Keratinocyte (primary cell): ENCODE measurements at regions not wholly inside any gene's neighbourhood (a gene's known extent, or its start where the extent isn't known, plus 50 kb on each side); places are given as distances from the start of the nearest gene placed in this dataset.

Source experiments
- DNase-seq: peaks from one replicate; pipeline ENCODE4 v3.0.0-alpha.2; 2011; ENCODE audit warnings: low read depth, missing footprints, low spot score
- FAIRE-seq: peaks from 2 replicates; lab custom pipeline; 2011; peaks lifted over from hg19 to GRCh38; lab: Jason Lieb, UNC
- H2AFZ ChIP-seq: 2 replicates; pipeline ENCODE4 v1.6.0; 2012; ENCODE audit warnings: low read length, control low read depth, inconsistent platforms; ENCODE audit not compliant: control insufficient read depth
- H3K27ac ChIP-seq: 2 replicates; pipeline ENCODE4 v1.5.1; 2011; ENCODE audit warnings: low read length; ENCODE audit not compliant: control insufficient read depth, insufficient read depth
- H3K27me3 ChIP-seq: 3 replicates; pipeline ENCODE4 v1.6.0; 2011; ENCODE audit warnings: low read length; ENCODE audit not compliant: control insufficient read depth, insufficient read depth; ENCODE audit errors: extremely low read depth
- H3K36me3 ChIP-seq, 2 experiments: 2 replicates in 1 of 2; 3 replicates in 1 of 2; pipeline ENCODE4 v1.5.1; 2011; ENCODE audit warnings: low read length in 2 of 2, mild to moderate bottlenecking in 1 of 2; ENCODE audit not compliant: control insufficient read depth in 2 of 2, insufficient read depth in 2 of 2; ENCODE audit errors: extremely low read depth in 1 of 2
- H3K4me1 ChIP-seq: 3 replicates; pipeline ENCODE4 v1.5.1; 2011; ENCODE audit warnings: low read length; ENCODE audit not compliant: control insufficient read depth, insufficient read depth; ENCODE audit errors: extremely low read depth
- H3K4me2 ChIP-seq: 3 replicates; pipeline ENCODE4 v1.6.0; 2011; ENCODE audit warnings: low read depth, low read length; ENCODE audit not compliant: control insufficient read depth, insufficient read depth; ENCODE audit errors: extremely low read depth
- H3K4me3 ChIP-seq, 3 experiments: fragments of 200-600 bp in 1 of 3; sonication (generic) in 1 of 3; 2 replicates in 2 of 3; 3 replicates in 1 of 3; pipeline ENCODE4 v1.5.1; 2011 to 2016; ENCODE audit warnings: low read length in 3 of 3, mild to moderate bottlenecking in 3 of 3, control low read depth in 2 of 3, inconsistent platforms in 1 of 3, low read depth in 1 of 3, mixed read lengths in 1 of 3, mixed run types in 1 of 3, moderate library complexity in 1 of 3; ENCODE audit not compliant: control insufficient read depth in 2 of 3, insufficient read depth in 2 of 3; ENCODE audit errors: extremely low read depth in 1 of 3
- H3K79me2 ChIP-seq: 2 replicates; pipeline ENCODE4 v1.6.0; 2012; ENCODE audit warnings: low read length; ENCODE audit not compliant: control insufficient read depth, insufficient read depth
- H3K9ac ChIP-seq: 3 replicates; pipeline ENCODE4 v1.6.0; 2011; ENCODE audit warnings: low read length; ENCODE audit not compliant: control insufficient read depth, insufficient read depth; ENCODE audit errors: extremely low read depth
- H3K9me1 ChIP-seq: 3 replicates; pipeline ENCODE4 v1.6.0; 2011; ENCODE audit warnings: low read length; ENCODE audit not compliant: control insufficient read depth, insufficient read depth; ENCODE audit errors: extremely low read depth
- H3K9me3 ChIP-seq: 2 replicates; pipeline ENCODE4 v1.5.1; 2012; ENCODE audit warnings: low read depth, low read length; ENCODE audit not compliant: control insufficient read depth
- H4K20me1 ChIP-seq: 3 replicates; pipeline ENCODE4 v1.6.0; 2011; ENCODE audit warnings: low read length; ENCODE audit not compliant: control insufficient read depth, insufficient read depth; ENCODE audit errors: extremely low read depth
- EZH2 ChIP-seq: IDR thresholded peaks from one replicate; pipeline ENCODE4 v1.6.1; 2012; ENCODE audit warnings: inconsistent platforms, mild to moderate bottlenecking, low read length, moderate library complexity
- dilution Hi-C: fragments of 300-500 bp; cut with MboI; formaldehyde crosslinking; loops from one replicate; pipeline ENCODE4 v1.7.0; 2020; ENCODE audit warnings: low sequenced_read_pairs; ENCODE audit not compliant: extremely low pct_ligation_motif_present
- TF ChIP-seq, protein P1 (sequence below), 3 experiments: IDR thresholded peaks in 1 of 3; conservative IDR thresholded peaks in 1 of 3; optimal IDR thresholded peaks in 1 of 3; 2 replicates in 2 of 3; 3 replicates in 1 of 3; pipeline versions ENCODE3 to v1.5.1; 2011; ENCODE audit warnings: low read length in 3 of 3, mild to moderate bottlenecking in 3 of 3, moderate library complexity in 2 of 3, control low read depth in 1 of 3, inconsistent platforms in 1 of 3; ENCODE audit not compliant: insufficient read depth in 2 of 3; ENCODE audit errors: extremely low read depth in 1 of 3

DNA sequence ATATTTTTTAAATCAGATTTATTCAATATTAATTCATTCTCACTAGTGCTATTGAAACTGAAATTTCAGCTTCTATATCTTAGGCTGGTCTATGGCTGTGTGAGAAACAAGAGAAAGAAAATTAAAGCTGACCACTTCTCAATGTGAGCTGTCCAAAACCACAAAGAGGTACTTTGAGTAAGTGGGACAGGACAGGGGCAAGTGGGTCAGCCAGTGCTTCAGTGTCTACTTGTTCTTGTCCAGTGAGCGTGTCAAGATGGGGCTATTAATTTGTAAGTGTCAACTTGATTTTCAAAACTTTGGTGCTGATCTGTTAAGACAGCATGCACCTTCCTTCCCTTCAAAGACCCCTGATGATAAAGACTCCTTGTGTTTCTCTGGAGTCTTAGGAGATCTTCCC, 533.9 kb downstream of the PLPP3 start:
- Histone ChIP-seq H3K9me3 (no peaks in the 10 kb centered on the region), H2AFZ (no peak overlapping the region), H3K4me3 (no peak overlapping the region), H4K20me1 (no peaks in the 10 kb centered on the region), H3K36me3 (no peaks in the 10 kb centered on the region), H3K4me1 (no peaks in the 10 kb centered on the region), H3K9ac (no peak overlapping the region), H3K27ac (no peak overlapping the region), H3K4me2 (no peak overlapping the region), H3K79me2 (no peaks in the 10 kb centered on the region), H3K27me3 (no peaks in the 10 kb centered on the region), H3K9me1 (no peaks in the 10 kb centered on the region)
- DNase-seq (no peak), FAIRE-seq (no peak)
- dilution Hi-C loops = no loop called here
- TF ChIP-seq EZH2 = no peak
- TF ChIP-seq, protein P1, sequence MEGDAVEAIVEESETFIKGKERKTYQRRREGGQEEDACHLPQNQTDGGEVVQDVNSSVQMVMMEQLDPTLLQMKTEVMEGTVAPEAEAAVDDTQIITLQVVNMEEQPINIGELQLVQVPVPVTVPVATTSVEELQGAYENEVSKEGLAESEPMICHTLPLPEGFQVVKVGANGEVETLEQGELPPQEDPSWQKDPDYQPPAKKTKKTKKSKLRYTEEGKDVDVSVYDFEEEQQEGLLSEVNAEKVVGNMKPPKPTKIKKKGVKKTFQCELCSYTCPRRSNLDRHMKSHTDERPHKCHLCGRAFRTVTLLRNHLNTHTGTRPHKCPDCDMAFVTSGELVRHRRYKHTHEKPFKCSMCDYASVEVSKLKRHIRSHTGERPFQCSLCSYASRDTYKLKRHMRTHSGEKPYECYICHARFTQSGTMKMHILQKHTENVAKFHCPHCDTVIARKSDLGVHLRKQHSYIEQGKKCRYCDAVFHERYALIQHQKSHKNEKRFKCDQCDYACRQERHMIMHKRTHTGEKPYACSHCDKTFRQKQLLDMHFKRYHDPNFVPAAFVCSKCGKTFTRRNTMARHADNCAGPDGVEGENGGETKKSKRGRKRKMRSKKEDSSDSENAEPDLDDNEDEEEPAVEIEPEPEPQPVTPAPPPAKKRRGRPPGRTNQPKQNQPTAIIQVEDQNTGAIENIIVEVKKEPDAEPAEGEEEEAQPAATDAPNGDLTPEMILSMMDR (optimal IDR thresholded peaks at IDR 0.05 in 1 of 3, IDR thresholded peaks at IDR 0.05 in 1 of 3, conservative IDR thresholded peaks at IDR 0.05 in 1 of 3; ENCODE audit: extremely low read depth in 1 of 3, insufficient read depth in 2 of 3, low read length in 3 of 3) = no peak

GRCh38 chr1:56045062-56045461, 534.3 kb downstream of the PLPP3 start:
- no peaks in the 10 kb centered on the region for H3K79me2 ChIP-seq
- H2AFZ ChIP-seq = no peak overlapping the region
- H3K4me2 ChIP-seq = no peak overlapping the region
- H3K4me1 ChIP-seq = no peaks in the 10 kb centered on the region
- no peaks in the 10 kb centered on the region for H3K27me3 ChIP-seq
- no peaks in the 10 kb centered on the region for H3K36me3 ChIP-seq
- no peak overlapping the region for H3K27ac ChIP-seq
- DNase-seq (no peak), FAIRE-seq (no peak)
- no peak overlapping the region for H3K9ac ChIP-seq
- no peak overlapping the region for H3K4me3 ChIP-seq
- no peak for TF ChIP-seq EZH2
- TF ChIP-seq, protein P1 (optimal IDR thresholded peaks at IDR 0.05 in 1 of 3, IDR thresholded peaks at IDR 0.05 in 1 of 3, conservative IDR thresholded peaks at IDR 0.05 in 1 of 3; ENCODE audit: extremely low read depth in 1 of 3, insufficient read depth in 2 of 3, low read length in 3 of 3) = no peak
- no peaks in the 10 kb centered on the region for H4K20me1 ChIP-seq
- no peaks in the 10 kb centered on the region for H3K9me1 ChIP-seq
- H3K9me3 ChIP-seq = no peaks in the 10 kb centered on the region
- dilution Hi-C loops = no loop called here
